Right hindlimb (tissue), 1 donor: ENCODE measurements at regions not wholly inside any gene's neighbourhood (a gene's known extent, or its start where the extent isn't known, plus 50 kb on each side); places are given as distances from the start of the nearest gene placed in this dataset.

Experiments
- DNase-seq: peaks from one replicate; pipeline ENCODE4 v3.0.0-alpha.2; 2018

DNA sequence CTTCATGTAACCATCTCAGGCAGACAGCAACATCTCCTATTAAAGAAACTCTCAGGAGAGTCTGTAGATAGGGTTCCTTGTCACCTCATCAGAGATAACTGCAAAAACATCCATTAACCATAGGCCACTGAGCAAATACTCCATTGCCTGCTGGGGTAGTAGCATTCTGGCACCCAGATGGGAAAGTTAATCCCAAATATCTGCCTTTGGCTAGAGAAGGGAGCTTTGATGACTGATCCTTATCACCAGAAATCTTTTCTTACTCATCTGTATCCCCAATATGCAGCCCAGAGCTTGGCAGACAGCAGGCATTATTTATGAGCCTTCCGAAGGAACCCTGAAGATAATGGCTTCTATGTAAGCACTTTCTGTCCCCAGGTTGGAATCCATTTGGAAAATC lies 173.1 kb downstream of the MFSD1 start:
- DNase-seq, result no peak

DNA sequence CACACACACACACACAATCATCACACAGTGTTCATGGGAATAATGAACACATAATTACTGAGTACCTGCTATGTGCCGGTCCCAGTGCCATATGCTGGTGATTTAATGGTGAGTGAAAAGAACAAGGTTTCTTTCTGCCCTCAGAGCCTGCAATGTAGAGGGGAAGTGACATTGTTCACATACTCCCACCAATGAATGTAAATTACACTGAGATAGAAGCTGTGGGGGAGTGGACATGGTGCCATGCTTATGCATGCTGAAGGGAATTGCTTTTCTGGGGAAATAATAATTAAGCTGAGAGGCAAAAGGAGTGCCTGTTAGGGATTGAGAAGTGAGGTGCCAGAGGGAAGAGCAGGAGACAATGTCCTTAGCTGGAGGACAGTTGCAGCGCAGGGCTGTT lies 175.1 kb downstream of the MFSD1 start:
- no peak for DNase-seq

DNA sequence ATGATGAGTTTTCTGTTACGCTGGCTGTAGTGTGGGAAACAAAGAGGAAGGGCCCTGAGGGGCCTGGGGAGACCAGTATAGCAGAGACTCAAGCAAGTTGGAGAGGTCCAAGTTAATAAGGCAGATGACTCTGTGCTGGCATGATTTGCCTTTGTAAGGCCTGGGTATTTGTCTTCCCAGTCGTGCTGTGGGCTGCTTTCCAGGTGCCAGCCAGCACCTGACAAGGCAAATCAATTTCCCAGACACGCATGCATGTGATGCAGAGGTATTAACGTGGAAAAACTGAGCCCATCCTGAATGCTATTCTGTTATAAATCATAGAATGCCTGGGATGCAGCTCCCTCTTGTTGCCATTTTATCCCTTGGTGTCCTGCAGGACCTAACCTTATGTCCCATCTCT lies 175.6 kb downstream of the MFSD1 start:
- no peak for DNase-seq

DNA sequence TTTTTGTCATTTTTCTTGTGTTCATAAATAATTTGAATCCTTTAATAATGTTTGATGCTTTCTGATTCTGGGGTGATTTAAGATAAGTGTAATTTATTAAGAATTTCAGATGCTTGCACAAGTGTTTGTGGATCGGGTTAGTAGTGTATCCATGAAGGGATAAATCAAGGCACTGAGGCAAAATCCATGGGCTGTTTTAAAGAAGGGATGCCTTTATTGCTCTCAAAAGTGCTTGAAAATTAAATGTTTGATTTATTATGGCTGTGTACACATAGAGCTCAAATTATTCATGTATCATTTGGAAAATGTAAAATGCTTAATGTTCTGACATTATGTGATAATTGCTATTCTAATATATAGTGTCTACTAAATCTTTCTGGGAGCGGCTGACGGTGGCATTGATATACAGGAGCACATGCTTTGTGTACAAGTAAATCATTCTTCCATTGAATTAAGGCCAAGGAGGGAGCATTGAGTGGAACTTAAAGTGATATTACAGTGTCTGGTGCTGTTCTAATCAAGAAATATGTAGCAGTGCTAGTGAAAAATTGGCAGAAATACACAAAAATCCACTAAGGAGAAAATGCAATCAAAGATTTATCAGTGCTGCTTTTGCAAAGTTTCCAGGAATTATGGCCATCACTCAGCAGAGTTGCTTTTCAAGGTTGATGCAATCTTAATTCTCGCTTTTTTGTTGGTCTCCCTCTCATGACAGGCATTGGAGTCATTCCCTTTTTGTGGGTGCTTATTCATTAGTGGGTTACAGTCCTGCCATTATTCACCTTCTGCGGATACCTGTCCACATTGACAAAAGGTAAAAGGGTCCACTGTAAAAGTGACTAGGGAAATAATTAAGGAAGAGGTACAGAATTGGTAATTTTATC lies 181.6 kb downstream of the MFSD1 start:
- DNase-seq, result no peak

DNA sequence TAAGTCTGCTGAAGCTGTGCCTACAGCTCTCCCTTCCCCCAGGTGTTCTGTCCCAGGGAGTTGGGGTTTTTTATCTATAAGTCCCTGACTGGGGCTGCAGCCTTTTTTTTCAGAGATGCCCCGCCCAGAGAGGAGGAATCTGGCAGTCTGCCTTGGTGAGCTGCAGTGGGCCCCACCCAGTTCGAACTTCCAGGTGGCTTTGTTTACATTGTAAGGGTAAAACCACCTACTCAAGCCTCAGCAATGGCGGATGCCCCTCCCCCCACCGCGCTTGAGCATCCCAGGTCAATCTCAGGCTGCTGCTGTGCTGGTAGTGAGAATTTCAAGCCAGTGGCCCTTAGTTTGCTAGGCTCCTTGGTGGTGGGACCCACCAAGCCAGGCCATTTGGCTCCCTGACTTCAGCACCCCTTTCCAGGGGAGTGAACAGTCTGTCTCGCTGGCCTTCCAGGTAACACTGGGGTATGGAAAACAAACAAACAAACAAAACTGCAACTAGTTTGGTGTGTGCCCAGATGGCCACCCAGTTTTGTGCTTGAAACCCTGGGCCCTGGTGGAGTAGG lies 189.4 kb downstream of the MFSD1 start:
- no peak for DNase-seq

DNA sequence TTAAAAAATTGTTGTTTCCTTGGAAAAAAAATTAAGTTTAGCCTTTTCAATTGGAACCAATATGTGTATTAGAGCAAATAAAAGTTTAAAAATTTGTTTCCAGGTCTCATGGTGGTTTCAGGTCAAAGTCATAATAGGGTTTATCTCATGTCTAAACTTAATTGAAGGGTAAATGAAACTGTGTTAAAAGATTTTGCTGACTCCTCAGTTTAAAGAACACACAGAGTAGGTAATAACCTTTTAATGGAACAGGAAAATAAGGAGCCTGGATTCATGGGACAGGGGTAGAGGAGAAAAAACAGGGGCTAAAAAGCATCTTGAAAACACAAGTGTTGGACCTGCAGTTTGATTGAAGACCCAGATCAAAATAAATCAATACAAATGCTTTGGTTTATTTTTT lies 190.6 kb downstream of the MFSD1 start:
- no peak for DNase-seq

DNA sequence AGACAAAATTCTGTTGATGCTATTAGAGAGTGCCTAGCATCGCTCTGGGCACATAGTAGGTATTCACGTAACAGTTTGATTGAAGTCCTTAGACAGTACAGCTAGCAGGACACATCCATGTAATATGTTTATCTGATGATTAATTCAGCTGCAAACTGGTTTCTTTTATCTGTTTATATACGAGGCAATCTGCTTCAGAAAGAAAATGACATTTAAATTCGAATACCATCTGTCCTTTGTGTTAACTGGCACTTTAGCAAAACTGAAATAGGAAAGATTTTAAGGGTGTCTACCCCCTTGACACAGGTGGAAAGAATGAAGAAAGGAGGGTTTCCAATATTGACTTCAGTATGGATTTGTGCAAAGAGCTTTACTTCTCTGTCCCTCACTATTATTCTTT lies 192.5 kb downstream of the MFSD1 start:
- DNase-seq, result no peak

DNA sequence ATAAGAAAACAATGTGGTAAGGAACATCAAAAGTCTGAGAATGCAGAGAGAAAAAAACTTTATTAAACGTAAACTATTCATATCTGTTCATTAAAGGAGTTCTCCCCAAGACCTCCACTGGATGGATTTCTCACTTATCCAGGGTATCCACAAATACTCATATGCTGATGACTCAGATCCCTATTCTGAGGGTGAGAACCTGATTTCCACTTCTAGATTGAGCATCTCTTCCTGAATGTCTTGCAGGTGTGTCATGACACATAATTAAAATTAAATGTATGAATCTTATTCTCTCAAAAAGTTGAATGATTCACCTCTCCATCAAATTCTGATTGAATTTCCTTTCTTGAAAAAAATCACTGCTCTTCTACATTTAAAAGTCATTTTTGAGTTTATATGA lies 199.9 kb downstream of the MFSD1 start:
- no peak for DNase-seq

DNA sequence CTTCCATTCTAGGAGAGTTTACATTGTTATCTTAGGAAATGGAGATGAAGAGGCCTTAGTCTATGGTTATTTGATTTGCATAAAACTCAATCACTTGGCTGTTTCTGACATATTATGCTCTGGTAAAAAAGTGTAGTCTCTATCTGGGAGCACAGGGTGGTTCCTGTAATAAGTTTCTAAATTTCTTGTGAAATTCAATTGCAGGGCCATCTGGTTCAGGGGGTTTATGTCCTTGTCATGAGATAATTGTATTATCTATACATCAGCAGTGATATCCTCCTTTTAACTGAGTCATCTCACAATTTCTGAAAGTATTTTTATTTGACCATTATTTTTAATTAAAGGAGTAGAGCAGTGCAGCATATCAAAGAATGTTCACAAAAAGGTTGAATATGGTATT lies 203.3 kb downstream of the MFSD1 start:
- DNase-seq, result no peak

DNA sequence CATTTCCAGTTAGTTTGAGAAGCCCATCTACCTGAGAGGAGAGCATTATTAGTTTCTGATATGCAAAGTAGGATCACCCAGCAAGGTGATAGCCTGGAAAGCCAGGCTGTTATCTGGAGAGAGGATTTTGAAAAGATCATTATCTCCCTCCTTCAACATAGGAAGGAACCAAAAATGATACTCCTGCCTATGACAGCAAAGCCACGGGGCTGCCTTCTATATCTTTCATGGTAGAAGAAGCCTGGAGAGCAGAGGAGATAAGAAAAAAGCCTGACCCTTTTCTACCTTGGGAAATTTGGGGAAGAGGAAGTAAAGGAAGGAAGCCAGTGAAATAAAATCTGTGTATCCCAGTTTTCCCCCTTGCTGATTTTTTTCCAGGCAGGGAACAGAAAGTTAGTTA lies 205.5 kb downstream of the MFSD1 start:
- DNase-seq, result no peak

DNA sequence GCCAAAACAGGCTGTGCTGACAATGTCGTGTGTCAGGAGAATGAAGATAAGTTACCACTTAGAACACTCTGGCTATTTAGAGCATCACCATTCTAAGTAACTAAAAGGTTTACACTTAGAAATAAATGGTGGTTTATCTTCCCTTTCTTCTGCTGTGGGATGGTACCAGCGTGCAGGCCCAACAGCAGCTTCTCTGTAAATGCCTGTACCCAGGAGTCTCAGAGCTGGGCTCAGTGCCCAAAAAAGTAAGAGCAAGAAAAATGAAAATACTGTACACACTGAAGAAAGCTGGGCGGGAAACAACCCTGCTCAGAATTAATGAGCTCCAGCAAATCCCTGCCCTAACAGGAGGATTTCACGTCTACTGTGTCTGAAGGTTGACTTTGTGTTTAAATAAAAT lies 206.5 kb downstream of the MFSD1 start:
- DNase-seq, result peak; percentile 18

DNA sequence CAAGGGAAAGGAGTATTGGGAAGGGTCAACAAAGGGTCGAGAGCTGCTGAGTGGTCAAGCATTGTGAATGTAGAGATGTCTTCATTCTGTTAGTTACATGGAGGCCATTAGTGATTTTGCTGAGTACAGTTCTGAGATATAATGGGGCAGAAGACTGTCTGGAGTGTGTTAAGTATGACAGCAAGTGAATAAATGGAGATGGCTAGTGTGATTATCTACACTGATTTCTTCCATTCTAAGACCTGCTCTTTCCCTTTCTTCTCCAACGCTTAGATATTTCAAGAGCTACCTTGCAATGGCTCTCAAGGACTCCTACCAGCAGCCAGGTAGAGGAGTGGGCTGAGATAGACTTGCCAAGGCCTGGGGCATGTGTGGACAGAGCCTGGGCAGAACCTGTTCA lies 216.5 kb downstream of the MFSD1 start:
- no peak for DNase-seq

DNA sequence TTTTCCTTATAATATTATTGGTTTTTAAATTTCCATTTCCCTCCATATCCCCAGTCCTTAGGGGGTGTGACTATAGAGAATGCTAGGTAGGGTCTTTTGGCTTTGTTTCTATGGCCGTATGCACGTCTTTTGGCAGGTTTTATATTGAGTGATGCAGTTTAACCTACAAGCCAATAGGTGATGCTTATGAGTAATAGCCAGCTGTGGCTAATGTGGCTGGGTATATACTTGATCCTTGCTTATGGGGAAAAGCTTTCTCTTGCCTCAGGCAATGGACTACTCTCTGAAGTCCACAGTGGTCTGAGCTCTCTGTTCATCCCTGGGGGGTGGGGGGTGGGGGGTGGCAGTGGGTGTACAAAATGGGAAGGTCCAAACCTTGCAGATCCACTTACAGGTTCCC lies 223.9 kb downstream of the MFSD1 start:
- no peak for DNase-seq

DNA sequence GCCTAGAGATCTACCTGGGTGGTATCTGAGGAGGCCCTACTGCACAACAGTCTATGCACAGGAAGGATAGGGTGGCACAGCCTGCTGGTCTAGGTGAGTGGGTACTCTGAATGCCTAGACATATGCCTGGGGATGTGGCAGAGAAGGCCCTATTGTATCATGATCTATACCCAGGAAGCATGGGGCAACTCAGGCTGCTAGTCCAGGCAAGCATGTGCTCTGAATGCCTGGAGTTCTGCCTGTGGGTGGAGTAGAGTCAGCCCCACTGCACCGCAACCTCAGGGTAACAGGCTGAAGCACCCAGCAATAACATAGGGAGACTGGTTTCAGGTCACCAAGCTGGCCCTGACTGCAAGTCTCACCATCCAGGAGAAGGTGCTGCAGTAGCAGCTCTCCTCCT lies 224.7 kb downstream of the MFSD1 start:
- DNase-seq, result no peak

DNA sequence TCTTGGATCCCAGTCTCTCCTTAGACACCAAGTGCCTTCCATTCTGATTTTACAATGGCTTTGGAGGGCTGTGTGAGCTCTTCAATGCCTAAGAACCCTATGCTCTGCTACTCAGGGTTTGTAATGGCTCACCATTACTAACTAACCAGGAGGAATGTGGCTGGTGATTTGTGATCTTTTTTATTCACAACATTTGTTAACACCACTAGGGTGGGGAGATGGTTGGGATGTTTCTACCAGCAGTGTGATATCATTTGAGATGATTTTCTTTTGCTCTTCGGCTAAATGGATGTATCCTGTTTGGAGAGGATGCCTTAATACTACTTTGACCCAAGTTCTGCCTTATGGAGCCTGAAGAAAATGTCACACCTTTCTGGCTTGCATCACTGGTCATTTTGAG lies 226.9 kb downstream of the MFSD1 start:
- no peak for DNase-seq

DNA sequence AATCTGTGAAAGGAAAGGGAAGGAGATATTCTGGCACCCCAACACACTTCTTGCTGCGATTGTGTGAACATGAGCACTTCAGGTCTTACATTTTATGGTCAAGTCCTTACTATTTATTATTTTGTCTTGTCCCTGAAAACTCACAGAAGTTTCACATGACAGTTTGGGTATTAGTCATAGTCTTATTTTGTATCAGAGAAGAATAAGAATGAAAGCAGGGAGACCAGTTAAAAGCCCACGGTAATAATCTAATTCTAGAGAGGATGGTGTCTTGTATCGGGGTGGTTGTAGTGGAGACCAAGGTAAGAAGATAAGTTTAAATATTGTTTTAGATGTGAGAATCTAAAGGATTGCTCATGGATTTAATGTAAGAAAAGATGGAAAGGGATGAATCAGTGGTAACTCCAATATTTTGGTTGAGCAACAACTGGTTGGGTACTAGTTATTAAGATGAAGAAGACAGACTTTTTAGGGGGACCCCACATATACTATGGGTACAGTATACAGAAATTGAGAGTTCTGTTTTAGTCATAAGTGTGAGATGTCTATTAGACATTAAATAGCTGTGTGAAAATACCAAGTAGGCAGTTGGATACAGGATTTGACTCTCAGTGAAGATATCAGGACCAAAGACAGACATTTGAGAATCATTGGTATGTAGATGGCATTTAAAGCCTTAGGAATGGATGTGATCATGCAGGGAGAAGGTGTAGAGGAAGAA lies 227.6 kb downstream of the MFSD1 start:
- DNase-seq, result no peak

DNA sequence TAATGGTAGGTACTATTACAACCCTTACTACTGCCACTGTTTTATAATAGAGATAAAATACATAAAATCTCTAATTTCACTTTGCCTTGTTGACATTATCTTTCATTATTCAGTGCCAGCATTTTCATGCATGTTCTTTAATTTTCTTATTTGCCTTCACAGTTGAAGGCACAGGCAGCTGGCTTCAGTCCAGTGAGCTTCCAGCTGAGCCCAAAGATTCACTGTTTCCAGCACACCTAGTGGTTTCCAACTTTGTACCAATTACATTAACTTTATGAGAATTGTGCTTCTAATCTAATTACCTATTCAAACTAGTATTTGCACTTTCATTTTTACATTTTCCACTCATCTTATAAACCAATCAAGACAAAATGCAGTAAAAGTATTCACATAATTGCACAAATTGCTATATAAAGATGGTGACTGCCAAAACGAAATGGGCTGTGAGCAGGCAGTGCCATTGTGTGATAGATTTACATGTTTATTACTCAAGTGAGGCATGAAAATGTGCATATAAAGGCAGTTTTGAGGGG lies 228.3 kb downstream of the MFSD1 start:
- no peak for DNase-seq

DNA sequence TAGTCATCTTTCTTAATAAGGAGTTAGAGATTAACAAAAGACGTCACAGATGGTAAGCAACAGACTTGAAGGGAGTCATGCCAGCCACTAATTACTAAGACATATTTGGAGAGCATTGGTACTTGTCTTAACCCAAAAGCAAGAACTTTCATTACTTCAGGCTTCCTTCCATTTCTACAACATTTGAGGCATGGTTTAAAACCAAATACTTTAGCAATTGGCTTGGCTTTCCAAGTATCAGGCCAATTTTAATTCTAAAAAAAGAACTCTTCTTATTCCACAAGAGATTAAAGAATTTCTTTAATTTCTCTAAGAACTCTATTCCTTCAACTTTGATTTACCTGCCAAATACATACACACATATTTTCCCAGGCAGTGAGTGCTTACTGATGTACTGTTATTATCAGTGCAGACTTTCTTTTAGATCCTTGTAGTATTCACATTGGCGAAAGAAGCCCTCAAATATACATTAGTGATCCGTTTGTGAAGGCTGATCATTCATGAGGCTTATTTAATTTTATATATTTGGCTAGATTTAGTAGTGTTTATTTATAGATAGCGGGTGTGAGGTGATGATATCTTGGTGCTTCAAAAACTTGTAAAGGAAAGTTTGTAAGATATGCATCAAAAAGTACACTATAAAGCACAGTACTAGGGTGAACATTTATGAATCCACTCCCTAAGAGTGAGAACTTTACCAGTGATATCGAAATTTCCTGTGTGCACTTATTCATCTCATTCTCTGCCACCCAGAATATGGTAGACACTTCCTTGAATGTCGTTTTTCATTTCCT lies 229.2 kb downstream of the MFSD1 start:
- DNase-seq, result no peak

DNA sequence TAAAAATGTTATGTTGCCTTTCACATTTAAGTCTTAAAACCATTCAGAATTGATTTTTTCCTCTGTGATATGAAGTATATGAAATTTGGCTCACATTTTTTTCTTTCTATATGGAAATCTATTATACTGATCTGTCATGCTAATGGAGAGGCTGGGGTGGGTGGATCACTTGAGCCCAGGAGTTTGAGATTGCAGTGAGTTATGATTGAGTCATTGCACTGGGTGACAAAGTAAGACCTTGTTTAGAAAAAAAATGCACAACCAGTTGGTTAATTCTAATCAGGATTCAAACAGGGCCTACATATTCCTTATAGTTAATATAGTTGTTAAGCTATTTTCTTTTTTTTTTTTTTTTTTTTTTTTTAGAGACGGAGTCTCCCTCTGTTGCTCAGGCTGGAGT lies 230.5 kb downstream of the MFSD1 start:
- no peak for DNase-seq

DNA sequence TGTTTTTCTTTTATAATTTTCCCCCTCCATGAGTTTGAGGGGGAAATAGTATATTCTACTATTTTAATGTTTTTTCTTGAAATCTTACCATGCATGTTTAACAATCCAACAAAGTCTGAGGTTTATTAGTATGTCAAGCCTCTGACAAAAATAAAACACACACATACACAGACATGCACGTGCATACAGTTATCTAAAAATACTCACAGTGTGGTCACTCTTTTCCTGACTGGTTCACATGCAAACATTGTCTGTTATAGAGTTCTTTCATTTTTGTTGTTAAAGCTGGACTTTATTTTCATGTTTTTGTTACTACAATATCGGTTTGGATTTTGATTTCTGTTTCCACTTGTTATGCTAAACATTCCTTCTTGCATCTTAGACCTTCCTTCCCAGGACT lies 236.6 kb downstream of the MFSD1 start:
- no peak for DNase-seq

DNA sequence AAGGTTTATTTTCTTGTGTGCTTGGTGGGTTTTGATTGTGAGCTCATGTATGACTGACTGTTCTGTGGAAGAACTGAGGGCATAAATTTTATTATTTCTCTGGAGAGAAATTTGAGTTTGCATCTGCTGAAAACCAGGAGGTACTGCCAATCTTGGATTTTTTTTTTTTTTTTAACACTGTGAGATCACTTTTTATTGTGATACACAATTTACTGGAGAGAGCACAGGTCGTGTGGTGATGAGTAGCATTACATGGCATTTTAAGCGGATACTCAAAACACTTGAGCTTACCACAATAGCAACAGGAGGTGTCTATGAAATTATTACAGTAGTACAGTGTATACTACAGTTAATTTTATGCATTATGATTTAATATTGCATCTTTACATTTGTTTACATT lies 237.4 kb downstream of the MFSD1 start:
- no peak for DNase-seq

DNA sequence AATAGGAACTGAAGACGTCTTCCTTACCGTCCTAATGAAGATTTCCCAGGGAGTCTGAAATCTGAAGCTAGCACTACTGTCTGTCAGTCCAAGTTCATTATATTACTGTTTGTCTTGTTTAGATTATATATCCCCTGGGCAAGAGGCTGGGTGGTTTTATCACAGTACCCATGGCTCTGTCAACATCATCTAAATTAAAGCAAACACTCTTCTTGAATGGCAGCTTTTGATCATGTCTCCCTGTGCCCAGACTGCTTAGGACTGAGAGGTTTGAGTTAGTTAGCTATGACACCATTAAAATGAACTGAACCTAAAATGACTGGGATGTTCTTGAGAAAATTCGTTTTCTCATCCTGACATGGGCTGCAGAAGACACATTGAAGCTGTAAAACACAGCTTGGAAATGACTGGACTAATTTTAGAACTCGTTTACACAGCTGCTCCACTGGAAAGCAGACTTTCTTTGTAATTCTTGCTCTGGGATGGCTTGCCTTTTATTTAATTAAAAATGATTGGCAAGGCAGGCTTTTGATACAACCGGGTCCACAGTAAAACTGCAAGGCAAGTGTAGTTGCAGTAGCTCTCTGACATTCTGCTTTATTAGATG lies 243.5 kb downstream of the MFSD1 start:
- DNase-seq, result no peak

DNA sequence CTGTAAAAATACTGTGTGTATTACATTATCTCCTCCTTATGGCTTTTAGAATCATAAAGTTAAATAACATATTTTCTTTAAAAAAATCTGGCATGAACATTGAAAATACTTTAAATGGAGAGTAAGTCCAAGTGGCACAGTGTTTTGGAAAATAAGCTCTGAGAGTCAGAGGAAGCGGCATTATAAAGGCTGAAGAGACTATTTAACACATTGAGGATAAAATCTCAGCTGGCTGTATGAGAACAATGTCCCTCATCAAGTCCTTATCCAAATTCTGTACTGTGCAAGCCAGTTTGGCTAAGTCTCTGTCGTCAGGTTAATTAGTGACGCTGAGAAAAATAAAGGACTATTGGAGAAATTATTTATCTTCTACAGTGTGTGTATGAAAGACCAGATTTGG lies 245.5 kb downstream of the MFSD1 start:
- DNase-seq, result no peak
